GM21717 (cell line): ENCODE measurements at regions not wholly inside any gene's neighbourhood (a gene's known extent, or its start where the extent isn't known, plus 50 kb on each side); places are given as distances from the start of the nearest gene placed in this dataset.
"Not testable (repeated sequence)": the region's sequence is repeated elsewhere in the genome, so short reads cannot be mapped to it uniquely, and the experiment has no call there.

Experiments used
- ATAC-seq: cut with Tn5 transposase; IDR thresholded peaks from one replicate; pipeline ENCODE4 v1.9.1; 2021; ENCODE audit warnings: mild to moderate bottlenecking, moderate library complexity; ENCODE audit not compliant: unreplicated experiment

GRCh38 chr6:30807566-30807965 is 63.2 kb upstream of the IER3 start:
- not testable (repeated sequence) for ATAC-seq

GRCh38 chr6:30806581-30807183 is 62.3 kb upstream of the IER3 start:
- ATAC-seq = no peak

DNA sequence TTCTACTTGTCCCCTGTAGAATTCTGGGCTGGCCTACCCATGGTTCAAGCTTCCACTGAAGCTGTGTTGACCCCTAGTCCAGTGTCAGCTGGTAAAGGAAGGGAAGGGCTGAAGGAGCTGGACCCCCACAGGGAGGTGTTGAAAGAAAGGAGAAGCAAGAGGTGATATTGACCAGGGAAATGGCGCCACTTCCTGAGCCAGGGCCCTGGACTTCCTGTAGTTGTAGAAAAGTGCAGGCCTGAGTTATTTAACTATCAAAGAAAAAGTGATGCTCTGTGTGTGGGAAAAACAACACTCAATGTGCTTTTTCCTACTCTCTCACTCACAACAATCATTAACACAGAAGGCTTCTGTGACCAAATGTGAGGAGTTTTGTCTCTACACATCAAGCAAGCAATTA is 60.0 kb upstream of the IER3 start:
- no peak for ATAC-seq

DNA sequence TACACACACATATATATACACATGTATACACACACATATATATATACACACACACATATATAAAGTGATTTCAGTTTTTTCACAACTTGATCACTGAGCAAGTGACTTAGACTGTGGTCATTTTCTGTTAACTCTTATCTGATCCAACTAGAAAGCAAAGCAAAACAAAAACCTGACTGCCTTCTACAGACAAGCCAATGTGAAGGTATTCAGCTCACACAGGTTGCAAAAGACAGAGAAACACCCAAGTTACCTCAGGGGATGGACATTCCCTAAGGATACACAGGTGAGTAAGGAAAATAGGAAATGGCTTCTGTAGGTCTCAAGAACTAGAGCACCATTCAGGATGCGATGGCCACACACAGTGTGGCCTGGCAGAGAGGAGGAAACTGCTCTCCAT is 58.4 kb upstream of the IER3 start:
- ATAC-seq = no peak

GRCh38 chr6:30801950-30802349 is 57.6 kb upstream of the IER3 start:
- no peak for ATAC-seq

GRCh38 chr6:30800871-30801270 is 56.5 kb upstream of the IER3 start:
- ATAC-seq = no peak

DNA sequence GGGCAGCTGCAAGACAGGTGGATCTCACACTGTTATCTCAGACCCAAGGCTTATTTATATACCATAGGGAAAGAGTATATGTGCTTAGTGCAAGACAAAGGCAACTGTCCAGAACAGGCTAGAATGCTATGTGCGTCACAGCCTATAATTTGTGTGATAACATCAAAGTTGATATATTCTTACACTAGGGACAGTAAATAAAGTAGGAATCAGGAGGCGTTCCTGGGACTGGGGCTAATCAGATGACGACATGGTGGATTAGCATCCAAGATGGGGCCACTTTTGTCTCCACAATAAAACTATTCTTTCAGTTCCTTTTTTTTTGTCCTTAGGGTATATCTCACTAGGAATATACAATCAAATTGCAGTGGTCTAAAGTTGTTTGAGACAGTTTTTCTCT is 54.9 kb upstream of the IER3 start:
- no peak for ATAC-seq

GRCh38 chr6:30798494-30798893 is 54.1 kb upstream of the IER3 start:
- no peak for ATAC-seq

DNA sequence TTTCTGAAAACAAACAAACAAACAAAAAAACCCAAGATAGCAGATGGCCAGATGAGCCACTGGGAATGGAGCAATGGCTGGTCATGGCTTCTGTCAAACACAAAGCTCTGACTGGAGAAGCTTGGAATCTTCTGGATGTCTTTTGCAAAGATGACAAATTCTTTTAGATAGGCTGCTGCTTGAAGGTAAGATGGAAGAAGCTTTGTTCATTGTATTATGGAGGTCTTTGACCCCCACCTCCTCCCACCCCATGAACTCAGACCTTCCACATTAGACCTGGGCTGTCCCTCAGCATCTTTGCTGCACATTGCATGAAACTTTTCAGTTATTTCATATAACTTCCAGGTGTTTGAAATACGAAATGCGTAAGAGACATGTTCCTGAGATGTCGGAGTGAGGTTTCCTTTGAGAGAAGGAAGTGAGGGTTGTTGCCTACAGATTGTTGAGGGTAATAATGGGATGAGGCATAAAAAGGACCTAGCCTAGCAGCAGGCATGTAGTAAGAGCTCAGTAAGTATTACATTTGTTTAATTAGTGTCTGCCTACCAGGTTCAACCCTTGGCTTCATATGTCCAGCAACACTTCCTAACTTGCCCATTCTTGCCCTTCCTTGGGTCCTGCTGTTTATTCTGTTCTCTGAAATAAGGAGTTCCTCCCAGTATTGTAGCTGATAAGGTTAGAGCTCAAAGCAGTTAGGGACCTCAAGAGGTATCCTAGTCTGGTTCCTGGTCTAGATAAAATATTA is 51.4 kb upstream of the IER3 start:
- no peak for ATAC-seq
